HG02981 (cell line): ENCODE measurements at regions not wholly inside any gene's neighbourhood (a gene's known extent, or its start where the extent isn't known, plus 50 kb on each side); places are given as distances from the start of the nearest gene placed in this dataset.
"Not testable (repeated sequence)": the region's sequence is repeated elsewhere in the genome, so short reads cannot be mapped to it uniquely, and the experiment has no call there.

Experiments
- ATAC-seq: cut with Tn5 transposase; IDR thresholded peaks from one replicate; pipeline ENCODE4 v1.9.1; 2021; ENCODE audit warnings: mild to moderate bottlenecking, moderate library complexity; ENCODE audit not compliant: unreplicated experiment

DNA sequence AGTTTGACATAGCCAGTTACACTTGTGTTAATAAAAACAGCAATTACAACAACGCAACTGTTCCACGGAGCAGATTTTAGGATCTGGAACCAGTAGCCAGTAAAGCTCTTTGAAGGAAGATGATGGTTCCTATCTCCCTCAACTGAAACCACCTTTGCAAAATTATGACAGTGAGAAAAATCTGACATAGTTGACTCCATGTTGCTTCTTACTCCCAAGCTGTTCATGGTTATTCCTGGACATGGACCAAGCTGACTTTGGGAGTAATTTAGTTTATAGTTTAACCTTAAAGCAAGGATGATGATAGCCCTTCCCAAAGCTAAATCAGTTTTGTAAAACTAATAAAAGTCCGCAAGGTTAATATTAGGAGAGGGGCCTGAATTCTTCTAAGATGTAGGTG is 518.0 kb upstream of the ZP4 start:
- ATAC-seq: no peak

DNA sequence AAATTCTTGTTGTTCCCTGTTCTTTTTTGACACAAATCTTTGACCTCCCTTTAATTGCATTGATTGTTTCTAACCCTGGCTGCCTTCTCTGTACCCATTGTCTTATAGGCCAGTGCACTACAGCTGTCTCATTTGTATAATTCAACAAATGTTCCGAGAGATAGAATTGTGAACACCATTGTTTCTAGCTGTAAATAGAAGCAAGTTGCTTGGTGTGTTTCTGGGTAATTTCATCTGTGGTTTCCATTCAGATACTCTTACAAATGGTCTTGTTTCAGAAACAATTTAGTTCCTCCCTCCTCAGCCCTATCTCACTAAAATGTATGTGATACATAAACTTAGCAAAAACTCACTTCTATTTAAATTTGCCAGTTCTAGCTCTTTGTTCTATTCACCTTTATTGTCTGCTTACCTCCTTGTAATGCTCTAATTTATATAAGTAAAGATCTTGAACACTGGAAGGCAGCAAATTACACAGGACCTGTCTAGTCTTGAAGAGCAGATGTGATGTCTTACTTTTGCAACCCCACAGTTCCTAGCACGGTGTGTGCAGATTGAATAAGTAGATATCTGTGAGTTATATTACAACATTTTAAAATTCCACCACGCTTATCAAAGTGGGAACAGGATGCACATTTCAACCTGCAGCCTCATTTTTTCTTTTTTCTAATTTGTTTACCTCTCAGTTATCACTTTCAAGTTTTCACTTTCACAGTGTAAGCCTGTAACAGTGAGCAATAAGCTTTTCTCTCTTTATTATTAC is 515.6 kb upstream of the ZP4 start:
- no peak for ATAC-seq

DNA sequence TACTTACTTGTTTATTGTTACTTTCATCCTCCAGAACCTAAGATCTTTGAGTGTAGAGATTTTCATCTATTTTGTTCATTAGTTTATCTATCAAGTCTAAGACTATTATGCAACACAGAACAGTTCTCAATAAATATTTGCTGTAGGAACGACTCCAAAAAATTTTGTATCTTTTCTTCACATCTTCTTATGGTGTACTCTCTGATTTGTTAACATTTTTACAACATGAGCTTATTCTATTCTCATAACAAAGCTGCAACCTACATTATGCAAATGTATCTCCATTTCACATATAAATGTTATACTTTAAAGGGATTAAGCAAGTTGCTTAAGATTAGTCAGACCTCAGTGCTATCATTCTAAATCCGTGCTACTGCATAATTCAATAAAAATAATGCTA is 514.2 kb upstream of the ZP4 start:
- ATAC-seq: no peak

DNA sequence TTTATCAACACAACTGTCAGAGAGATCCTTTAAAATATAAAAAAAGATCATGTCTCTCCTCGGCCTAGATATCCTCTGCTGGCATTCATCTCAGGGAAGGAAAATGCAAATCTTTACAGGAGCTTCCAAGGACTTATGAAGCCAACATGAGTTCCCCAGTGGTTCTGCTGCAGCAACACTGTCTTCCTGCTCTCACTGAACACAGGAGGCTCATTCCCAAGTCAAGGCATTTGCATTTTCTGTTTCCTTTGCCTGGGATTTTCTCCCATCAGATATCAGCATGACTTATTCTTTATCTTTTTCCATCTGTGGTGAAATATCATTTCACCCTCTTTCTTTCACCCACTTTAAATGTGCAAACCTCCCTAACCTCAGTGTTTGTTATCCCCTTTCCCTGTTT is 513.8 kb upstream of the ZP4 start:
- ATAC-seq: no peak

- ATAC-seq: no peak
These were observed 510.4 kb upstream of the ZP4 start for GRCh38 chr1:238401144-238401543.

- no peak for ATAC-seq
These were observed 508.8 kb upstream of the ZP4 start for GRCh38 chr1:238399558-238399957.

GRCh38 chr1:238396140-238396539 is 505.4 kb upstream of the ZP4 start:
- no peak for ATAC-seq

- ATAC-seq: no peak
These were observed 493.7 kb upstream of the ZP4 start for GRCh38 chr1:238384381-238384780.

DNA sequence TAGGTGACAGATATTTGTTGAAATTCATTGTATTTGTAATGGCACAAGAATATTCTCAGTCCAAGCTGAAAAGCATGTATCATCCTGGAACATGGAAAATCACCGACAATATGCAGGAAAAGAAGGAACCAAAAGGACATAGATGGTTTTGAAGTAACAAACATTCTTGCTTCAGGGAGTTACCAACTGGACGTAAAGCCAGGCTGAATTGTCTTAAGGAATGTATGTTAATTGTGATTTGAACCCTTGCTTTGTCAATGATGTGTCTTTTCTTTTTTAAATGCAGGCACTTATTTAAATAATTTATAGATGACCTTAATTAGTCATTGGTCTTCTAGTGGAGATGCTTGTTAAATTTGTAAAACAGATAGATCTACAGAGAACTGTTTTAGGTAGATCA is 489.4 kb upstream of the ZP4 start:
- ATAC-seq: no peak

- ATAC-seq: not testable (repeated sequence)
These were observed 488.7 kb upstream of the ZP4 start for GRCh38 chr1:238379446-238379845.

- ATAC-seq: no peak
These were observed 486.7 kb upstream of the ZP4 start for GRCh38 chr1:238377280-238377919.

DNA sequence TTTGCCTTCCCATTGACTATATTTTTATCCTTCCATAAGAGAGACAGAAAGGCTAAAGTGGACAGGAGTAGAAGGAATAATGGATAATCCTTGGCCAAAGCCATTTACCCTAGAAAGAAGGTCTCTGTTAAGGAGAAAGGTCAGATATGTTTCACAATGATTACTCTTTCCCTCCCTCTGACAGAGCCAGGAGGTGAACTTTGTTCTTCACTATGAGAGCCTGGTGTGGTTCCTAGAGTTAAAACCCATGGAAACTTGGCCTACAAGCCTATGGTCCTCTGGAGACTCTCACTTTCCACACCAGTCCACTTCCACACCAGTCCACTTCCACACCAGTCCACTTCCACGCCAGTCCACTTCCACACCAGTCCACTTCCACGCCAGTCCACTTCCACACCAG is 479.9 kb upstream of the ZP4 start:
- ATAC-seq: no peak

GRCh38 chr1:238364214-238364892 is 473.6 kb upstream of the ZP4 start:
- no peak for ATAC-seq

GRCh38 chr1:238360474-238360873 is 469.8 kb upstream of the ZP4 start:
- no peak for ATAC-seq

DNA sequence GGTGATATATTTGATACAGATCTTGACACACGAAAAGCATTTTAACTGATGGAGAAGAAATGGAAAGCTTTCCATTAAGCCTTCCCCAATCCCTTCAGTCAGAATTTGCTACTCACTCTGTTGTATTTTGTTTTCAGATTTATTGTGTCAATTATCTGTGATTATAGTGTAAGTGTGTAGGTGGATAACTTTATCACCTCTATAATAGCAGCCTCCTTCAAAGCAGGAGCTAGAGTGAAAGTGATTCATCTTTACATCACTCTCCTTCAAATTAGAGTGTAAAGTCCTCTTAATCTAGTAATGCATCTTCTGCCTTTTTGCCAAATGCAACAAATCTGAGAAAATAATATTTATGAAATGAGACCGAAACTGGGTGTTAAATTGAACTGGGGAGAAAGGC is 459.7 kb upstream of the ZP4 start:
- no peak for ATAC-seq

DNA sequence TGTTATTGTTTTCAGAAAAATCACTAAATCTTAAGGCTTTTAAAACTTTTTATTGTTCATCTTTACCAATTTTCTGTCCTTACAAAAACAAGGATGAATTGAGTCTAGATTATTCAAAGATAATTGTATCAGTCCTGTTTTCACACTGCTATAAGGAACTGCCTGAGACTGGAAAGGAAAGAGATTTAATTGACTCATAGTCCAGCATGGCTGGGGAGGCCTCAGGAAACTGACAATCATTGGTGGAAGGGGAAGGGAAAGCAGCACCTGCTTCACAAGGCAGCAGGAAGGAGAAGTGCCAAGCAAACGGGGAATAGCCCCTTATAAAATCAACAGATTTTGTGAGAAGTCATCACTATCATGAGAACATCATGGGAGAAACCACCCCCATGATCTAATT is 455.6 kb upstream of the ZP4 start:
- ATAC-seq: no peak

GRCh38 chr1:238345837-238346236 is 455.1 kb upstream of the ZP4 start:
- ATAC-seq: no peak

GRCh38 chr1:238343852-238344251 is 453.1 kb upstream of the ZP4 start:
- ATAC-seq: no peak

GRCh38 chr1:238341395-238341794 is 450.7 kb upstream of the ZP4 start:
- no peak for ATAC-seq

- no peak for ATAC-seq
These were observed 450.3 kb upstream of the ZP4 start for GRCh38 chr1:238340989-238341388.

- no peak for ATAC-seq
These were observed 445.8 kb upstream of the ZP4 start for GRCh38 chr1:238336531-238336930.

GRCh38 chr1:238334170-238334569 is 443.4 kb upstream of the ZP4 start:
- ATAC-seq: no peak
